Lower leg skin (tissue), 3 donors: ENCODE measurements at regions not wholly inside any gene's neighbourhood (a gene's known extent, or its start where the extent isn't known, plus 50 kb on each side); places are given as distances from the start of the nearest gene placed in this dataset.

Source experiments
- POLR2A ChIP-seq, 2 donors: fragments of 450-650 bp; IDR thresholded peaks; one replicate each; pipeline ENCODE4 v1.6.1; 2016 to 2017; ENCODE audit warnings: antibody characterized with exemption in 2 of 2, mild to moderate bottlenecking in 1 of 2, moderate library complexity in 1 of 2
- TF ChIP-seq, protein P1 (sequence below), 3 donors: fragments of 450-650 bp; IDR thresholded peaks; one replicate each; pipeline ENCODE4 v1.5.1; 2016; ENCODE audit warnings: antibody characterized with exemption in 3 of 3, mild to moderate bottlenecking in 3 of 3, moderate library complexity in 2 of 3

DNA sequence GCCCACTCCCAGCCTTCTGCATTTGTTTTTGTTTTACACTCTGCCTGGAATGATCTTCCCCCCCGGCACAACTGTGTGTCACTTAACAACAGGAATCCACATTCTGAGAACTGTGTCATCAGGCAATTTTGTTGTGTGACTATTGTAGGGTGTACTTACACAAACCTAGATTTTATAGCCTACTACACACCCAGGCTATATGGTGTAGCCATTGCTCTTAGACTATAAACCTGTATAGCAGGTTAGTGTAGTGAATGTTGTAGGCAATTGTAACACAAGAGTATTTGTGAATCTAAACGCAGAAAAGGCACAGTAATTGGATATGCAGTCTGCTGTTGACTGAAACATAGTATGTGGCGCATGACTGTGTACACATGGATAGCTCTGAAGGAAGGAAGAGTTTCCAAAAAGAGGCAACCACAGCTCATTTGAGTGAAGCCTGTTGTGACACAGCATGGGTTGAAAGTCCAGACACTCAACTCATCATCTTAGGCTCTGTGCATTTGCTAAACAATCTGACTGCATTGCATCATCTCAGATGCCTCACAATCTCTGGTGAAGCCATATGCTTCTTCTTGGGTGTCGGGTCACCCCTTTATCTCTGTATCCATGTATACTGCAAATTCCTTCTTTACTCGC, 506.6 kb upstream of the SPHKAP start:
- TF ChIP-seq, protein P1, sequence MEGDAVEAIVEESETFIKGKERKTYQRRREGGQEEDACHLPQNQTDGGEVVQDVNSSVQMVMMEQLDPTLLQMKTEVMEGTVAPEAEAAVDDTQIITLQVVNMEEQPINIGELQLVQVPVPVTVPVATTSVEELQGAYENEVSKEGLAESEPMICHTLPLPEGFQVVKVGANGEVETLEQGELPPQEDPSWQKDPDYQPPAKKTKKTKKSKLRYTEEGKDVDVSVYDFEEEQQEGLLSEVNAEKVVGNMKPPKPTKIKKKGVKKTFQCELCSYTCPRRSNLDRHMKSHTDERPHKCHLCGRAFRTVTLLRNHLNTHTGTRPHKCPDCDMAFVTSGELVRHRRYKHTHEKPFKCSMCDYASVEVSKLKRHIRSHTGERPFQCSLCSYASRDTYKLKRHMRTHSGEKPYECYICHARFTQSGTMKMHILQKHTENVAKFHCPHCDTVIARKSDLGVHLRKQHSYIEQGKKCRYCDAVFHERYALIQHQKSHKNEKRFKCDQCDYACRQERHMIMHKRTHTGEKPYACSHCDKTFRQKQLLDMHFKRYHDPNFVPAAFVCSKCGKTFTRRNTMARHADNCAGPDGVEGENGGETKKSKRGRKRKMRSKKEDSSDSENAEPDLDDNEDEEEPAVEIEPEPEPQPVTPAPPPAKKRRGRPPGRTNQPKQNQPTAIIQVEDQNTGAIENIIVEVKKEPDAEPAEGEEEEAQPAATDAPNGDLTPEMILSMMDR (IDR thresholded peaks at IDR 0.05) = no peak
- no peak for TF ChIP-seq POLR2A (IDR thresholded peaks at IDR 0.05)
